Peyer's patch (tissue), 4 donors: ENCODE measurements at regions not wholly inside any gene's neighbourhood (a gene's known extent, or its start where the extent isn't known, plus 50 kb on each side); places are given as distances from the start of the nearest gene placed in this dataset.

Experiments
- DNase-seq, 3 donors: peaks; one replicate each; pipeline ENCODE4 v3.0.0-alpha.2; 2017 to 2019
- H3K27ac ChIP-seq, 4 donors: fragments of 200-600 bp; sonication (generic); one replicate each; pipeline ENCODE4 v1.5.1; 2016 to 2019
- H3K27me3 ChIP-seq, 2 donors: fragments of 200-600 bp; sonication (generic); one replicate each; pipeline ENCODE4 v1.5.1; 2019
- H3K36me3 ChIP-seq, 3 donors: fragments of 200-600 bp; sonication (generic); one replicate each; pipeline ENCODE4 v1.5.1; 2016 to 2019
- H3K4me1 ChIP-seq, 4 donors: fragments of 200-600 bp; sonication (generic); one replicate each; pipeline ENCODE4 v1.5.1; 2016 to 2019
- H3K4me3 ChIP-seq, 4 donors: fragments of 200-600 bp; sonication (generic); 1 replicate in 3 of 4; 2 replicates in 1 of 4; pipeline ENCODE4 v1.5.1; 2016 to 2019; ENCODE audit warnings: mild to moderate bottlenecking in 1 of 4
- H3K9me3 ChIP-seq, 4 donors: fragments of 200-600 bp; sonication (generic); one replicate each; pipeline ENCODE4 v1.5.1; 2016 to 2019; ENCODE audit warnings: mild to moderate bottlenecking in 1 of 4
- CTCF ChIP-seq, 6 experiments: fragments of 450-650 bp in 4 of 6; fragments of 200-600 bp in 2 of 6; sonication (generic) in 1 of 6; IDR thresholded peaks; one replicate each; pipeline ENCODE4 v1.5.1; 2017 to 2019; ENCODE audit warnings: antibody characterized with exemption in 6 of 6, mild to moderate bottlenecking in 3 of 6, moderate library complexity in 1 of 6
- POLR2A ChIP-seq, 2 donors: fragments of 450-650 bp; IDR thresholded peaks; one replicate each; pipeline ENCODE4 v1.5.1; 2017; ENCODE audit warnings: antibody characterized with exemption in 2 of 2, mild to moderate bottlenecking in 2 of 2, moderate library complexity in 2 of 2

- Histone ChIP-seq H3K36me3 (no peaks in the 10 kb centered on the region), H3K27me3 (no peaks in the 10 kb centered on the region), H3K9me3 (no peaks in the 10 kb centered on the region), H3K4me3 (no peak overlapping the region), H3K4me1 (no peaks in the 10 kb centered on the region), H3K27ac (no peak overlapping the region)
- no peak for TF ChIP-seq CTCF (IDR thresholded peaks at IDR 0.05)
- no peak for TF ChIP-seq POLR2A (IDR thresholded peaks at IDR 0.05)
- no peak for DNase-seq
These were observed 757.8 kb upstream of the CXADR start for GRCh38 chr21:16755061-16755460.

- TF ChIP-seq POLR2A (IDR thresholded peaks at IDR 0.05) (no peak), CTCF (IDR thresholded peaks at IDR 0.05) (no peak)
- H3K4me1 ChIP-seq, result no peaks in the 10 kb centered on the region
- no peak overlapping the region for H3K27ac ChIP-seq
- no peak for DNase-seq
- no peaks in the 10 kb centered on the region for H3K36me3 ChIP-seq
- no peaks in the 10 kb centered on the region for H3K9me3 ChIP-seq
- H3K4me3 ChIP-seq, result no peak overlapping the region
- no peaks in the 10 kb centered on the region for H3K27me3 ChIP-seq
These were observed 745.6 kb upstream of the CXADR start for GRCh38 chr21:16767201-16767600.

DNA sequence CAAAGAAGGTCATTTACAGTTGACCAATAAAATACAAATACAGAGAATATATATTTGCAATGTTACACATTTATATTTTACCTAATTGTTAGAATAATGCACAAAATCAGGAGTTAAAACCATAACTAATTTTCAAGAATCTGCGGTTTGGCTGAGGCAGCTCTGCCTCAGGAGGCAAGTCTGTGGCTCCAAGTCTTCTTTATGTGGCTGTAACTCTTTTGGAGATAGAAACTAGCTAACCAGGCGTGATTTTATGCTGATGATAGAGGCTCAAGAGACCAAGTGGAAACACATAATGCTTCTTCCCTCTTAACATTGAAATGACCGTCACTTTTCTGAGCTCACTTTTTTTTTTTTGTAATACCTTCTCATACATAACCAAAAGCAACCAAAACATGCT is 744.7 kb upstream of the CXADR start:
- Histone ChIP-seq H3K9me3 (no peaks in the 10 kb centered on the region), H3K4me1 (no peaks in the 10 kb centered on the region), H3K4me3 (no peak overlapping the region), H3K27ac (no peak overlapping the region), H3K27me3 (no peaks in the 10 kb centered on the region), H3K36me3 (no peaks in the 10 kb centered on the region)
- no peak for DNase-seq
- no peak for TF ChIP-seq CTCF (IDR thresholded peaks at IDR 0.05)
- TF ChIP-seq POLR2A (IDR thresholded peaks at IDR 0.05), result no peak

GRCh38 chr21:16770266-16770665 is 742.6 kb upstream of the CXADR start:
- TF ChIP-seq POLR2A (IDR thresholded peaks at IDR 0.05) (no peak), CTCF (IDR thresholded peaks at IDR 0.05) (no peak)
- Histone ChIP-seq H3K4me1 (no peaks in the 10 kb centered on the region), H3K4me3 (no peak overlapping the region), H3K9me3 (no peaks in the 10 kb centered on the region), H3K27me3 (no peaks in the 10 kb centered on the region), H3K27ac (no peak overlapping the region), H3K36me3 (no peaks in the 10 kb centered on the region)
- no peak for DNase-seq

GRCh38 chr21:16773206-16773605 is 739.6 kb upstream of the CXADR start:
- Histone ChIP-seq H3K4me3 (no peak overlapping the region), H3K4me1 (no peaks in the 10 kb centered on the region), H3K9me3 (no peaks in the 10 kb centered on the region), H3K36me3 (no peaks in the 10 kb centered on the region), H3K27ac (no peak overlapping the region), H3K27me3 (no peaks in the 10 kb centered on the region)
- DNase-seq, result no peak
- TF ChIP-seq POLR2A (IDR thresholded peaks at IDR 0.05) (no peak), CTCF (IDR thresholded peaks at IDR 0.05) (no peak)

DNA sequence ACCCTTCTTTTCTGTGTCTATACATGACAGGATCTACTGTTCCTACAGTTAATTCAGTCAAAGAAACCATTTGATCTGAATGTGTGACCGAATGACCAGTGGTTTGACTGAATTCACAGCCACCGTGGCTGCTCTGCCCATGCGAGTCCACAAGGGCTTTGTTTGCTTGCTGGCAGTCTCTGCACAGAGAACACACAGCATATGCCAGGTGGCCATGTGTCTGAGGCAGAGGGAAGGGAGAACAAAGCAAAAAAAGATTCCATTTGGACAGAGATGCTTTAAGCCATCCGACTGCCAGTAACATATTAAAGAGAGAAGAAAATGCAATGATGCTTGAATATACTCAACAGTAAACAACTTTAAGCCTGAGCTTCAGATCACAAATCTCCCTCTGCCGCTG is 737.8 kb upstream of the CXADR start:
- Histone ChIP-seq H3K27ac (no peak overlapping the region), H3K4me1 (no peaks in the 10 kb centered on the region), H3K9me3 (no peaks in the 10 kb centered on the region), H3K27me3 (no peaks in the 10 kb centered on the region), H3K4me3 (no peak overlapping the region), H3K36me3 (no peaks in the 10 kb centered on the region)
- no peak for DNase-seq
- no peak for TF ChIP-seq CTCF (IDR thresholded peaks at IDR 0.05)
- TF ChIP-seq POLR2A (IDR thresholded peaks at IDR 0.05), result no peak
